HepG2 (cell line): ENCODE measurements at regions not wholly inside any gene's neighbourhood (a gene's known extent, or its start where the extent isn't known, plus 50 kb on each side); places are given as distances from the start of the nearest gene placed in this dataset.

Experiments used
- ATAC-seq: fragments of 200-7000 bp; cut with Tn5 transposase; 3 replicates; pipeline ENCODE4 v1.9.1; 2020; ENCODE audit warnings: mild to moderate bottlenecking, moderate library complexity
- BruUV-seq: library from RNA; stranded (reverse); fragments of 400-500 nt; replicated peaks from 2 replicates; lab custom pipeline; 2021; lab: Mats Ljungman, UMichigan
- CTCF ChIA-PET: fragments of 300-600 bp; formaldehyde crosslinking; extraction: SDS; loops from one replicate; lab custom pipeline; 2021; ENCODE audit warnings: low total read pairs, inconsistent platforms, low intra/inter-chr PET ratio; lab: Yijun Ruan, JAX
- POLR2A ChIA-PET: fragments of 350-600 bp; sonication (Branson Sonifier 250); formaldehyde crosslinking; loops from one replicate; lab custom pipeline; 2020; ENCODE audit warnings: antibody characterized with exemption, inconsistent platforms; lab: Yijun Ruan, JAX
- DNase-seq: peaks from one replicate; pipeline ENCODE4 v3.0.0-alpha.2; 2015; ENCODE audit warnings: low spot score
- FAIRE-seq: peaks from 3 replicates; lab custom pipeline; 2011; peaks lifted over from hg19 to GRCh38; lab: Jason Lieb, UNC
- H2AFZ ChIP-seq: one replicate; pipeline ENCODE4 v1.6.1; 2011; ENCODE audit warnings: low read length, inconsistent platforms
- H3K27ac ChIP-seq: fragments of 300-600 bp; 3 replicates; pipeline ENCODE4 v1.8.0; 2011; ENCODE audit warnings: mixed run types, mild to moderate bottlenecking, mixed read lengths, low read length, inconsistent platforms; ENCODE audit not compliant: insufficient read depth; ENCODE audit errors: extremely low read length
- H3K27me3 ChIP-seq, 2 experiments: fragments of 200-600 bp in 1 of 2; 2 replicates in 1 of 2; 3 replicates in 1 of 2; pipeline versions ENCODE4 v1.6.0 to v1.8.0; 2011; ENCODE audit warnings: low read length in 2 of 2, mild to moderate bottlenecking in 2 of 2, moderate library complexity in 2 of 2, inconsistent platforms in 1 of 2; ENCODE audit not compliant: insufficient read depth in 2 of 2, control insufficient read depth in 1 of 2
- H3K36me3 ChIP-seq, 2 experiments: fragments of 200-600 bp in 1 of 2; replicated peaks in 1 of 2; 2 replicates in 1 of 2; 3 replicates in 1 of 2; pipeline versions ENCODE4 v1.5.1 to v1.8.0; 2011; ENCODE audit warnings: low read length in 2 of 2, inconsistent platforms in 1 of 2; ENCODE audit not compliant: insufficient read depth in 2 of 2, control insufficient read depth in 1 of 2
- H3K4me1 ChIP-seq: 2 replicates; pipeline ENCODE4 v1.5.1; 2012; ENCODE audit warnings: low read length, inconsistent platforms; ENCODE audit not compliant: insufficient read depth
- H3K4me2 ChIP-seq: 2 replicates; pipeline ENCODE4 v1.6.0; 2011; ENCODE audit warnings: low read depth, low read length, inconsistent platforms
- H3K4me3 ChIP-seq, 3 experiments: fragments of 200-600 bp in 1 of 3; sonication (generic), shearing (Covaris generic) in 1 of 3; replicated peaks in 1 of 3; 2 replicates each; pipeline ENCODE4 v1.5.1; 2011 to 2016; ENCODE audit warnings: low read length in 3 of 3, inconsistent platforms in 2 of 3, low read depth in 2 of 3, mild to moderate bottlenecking in 2 of 3, control low read depth in 1 of 3, mixed read lengths in 1 of 3; ENCODE audit not compliant: insufficient read depth in 1 of 3
- H3K79me2 ChIP-seq: one replicate; pipeline ENCODE4 v1.6.1; 2011; ENCODE audit warnings: low read length, inconsistent platforms; ENCODE audit not compliant: insufficient read depth
- H3K9ac ChIP-seq: 2 replicates; pipeline ENCODE4 v1.6.0; 2011; ENCODE audit warnings: mild to moderate bottlenecking, low read depth, low read length, inconsistent platforms; ENCODE audit not compliant: insufficient read depth
- H3K9me3 ChIP-seq: 2 replicates; pipeline ENCODE4 v1.5.1; 2012; ENCODE audit warnings: mild to moderate bottlenecking, low read length
- H4K20me1 ChIP-seq: 2 replicates; pipeline ENCODE4 v1.6.0; 2011; ENCODE audit warnings: inconsistent platforms, mild to moderate bottlenecking, low read length, moderate library complexity; ENCODE audit not compliant: insufficient read depth
- KDM1A ChIP-seq: IDR thresholded peaks from 2 replicates; pipeline ENCODE4 v1.6.1; 2016; ENCODE audit warnings: missing compliant biosample characterization
- MAFK ChIP-seq, 2 experiments: IDR thresholded peaks in 1 of 2; conservative IDR thresholded peaks in 1 of 2; 2 replicates each; pipeline ENCODE4 v1.6.1; 2011; ENCODE audit warnings: improper control_type of control experiment in 2 of 2, low read length in 2 of 2
- NFE2L2 ChIP-seq: fragments of 150-350 bp; IDR thresholded peaks from 2 replicates; pipeline ENCODE4 v1.6.1; 2014; ENCODE audit warnings: low read length
- PHF20 ChIP-seq: sonication (generic); formaldehyde crosslinking; IDR thresholded peaks from 2 replicates; pipeline ENCODE4 v1.5.0; 2020; ENCODE audit warnings: mild to moderate bottlenecking, missing genetic modification reagents
- ZBTB42 ChIP-seq: sonication (generic); formaldehyde crosslinking; IDR thresholded peaks from 2 replicates; pipeline ENCODE4 v1.5.0; 2020; ENCODE audit warnings: mild to moderate bottlenecking, missing genetic modification reagents
- ZNF337 ChIP-seq: sonication (generic); formaldehyde crosslinking; IDR thresholded peaks from 2 replicates; pipeline ENCODE4 v1.5.1; 2020; ENCODE audit warnings: missing genetic modification reagents, low read depth, mild to moderate bottlenecking, borderline replicate concordance
- ZSCAN20 ChIP-seq: sonication (generic); formaldehyde crosslinking; IDR thresholded peaks from 2 replicates; pipeline ENCODE4 v1.4.0; 2020; ENCODE audit warnings: missing genetic modification reagents, mild to moderate bottlenecking, borderline replicate concordance
- WGBS: methylation state at CpG from one replicate; pipeline ENCODE4 v1.1.6; 2017; ENCODE audit warnings: low lambda C conversion rate; 5-methylcytosine and 5-hydroxymethylcytosine counted together
- in situ Hi-C: cut with HindIII; loops from 2 replicates; pipeline ENCODE4 v1.10.0; 2017; ENCODE audit warnings: low pct_unique_long_range_greater_than_20kb; ENCODE audit not compliant: extremely low pct_ligation_motif_present
- intact Hi-C: fragments of 100-400 bp; cut with micrococcal nuclease; formaldehyde crosslinking; loops from one replicate; pipeline ENCODE4 v1.10.0; 2022; ENCODE audit not compliant: unreplicated experiment
- TF ChIP-seq, protein P1 (sequence below), 2 experiments: fragments of 450-650 bp in 1 of 2; sonication (generic) in 1 of 2; formaldehyde crosslinking; IDR thresholded peaks; 2 replicates each; pipeline versions ENCODE4 v1.5.0 to v1.8.0; 2020 to 2022; ENCODE audit warnings: mild to moderate bottlenecking in 1 of 2, missing genetic modification reagents in 1 of 2
- TF ChIP-seq, protein P2 (sequence below): sonication (generic); formaldehyde crosslinking; IDR thresholded peaks from 2 replicates; pipeline ENCODE4 v1.4.0; 2020; ENCODE audit warnings: missing genetic modification reagents
- TF ChIP-seq, protein P3 (sequence below): sonication (generic); formaldehyde crosslinking; IDR thresholded peaks from 2 replicates; pipeline ENCODE4 v1.5.0; 2020; ENCODE audit warnings: mild to moderate bottlenecking, missing genetic modification reagents

DNA sequence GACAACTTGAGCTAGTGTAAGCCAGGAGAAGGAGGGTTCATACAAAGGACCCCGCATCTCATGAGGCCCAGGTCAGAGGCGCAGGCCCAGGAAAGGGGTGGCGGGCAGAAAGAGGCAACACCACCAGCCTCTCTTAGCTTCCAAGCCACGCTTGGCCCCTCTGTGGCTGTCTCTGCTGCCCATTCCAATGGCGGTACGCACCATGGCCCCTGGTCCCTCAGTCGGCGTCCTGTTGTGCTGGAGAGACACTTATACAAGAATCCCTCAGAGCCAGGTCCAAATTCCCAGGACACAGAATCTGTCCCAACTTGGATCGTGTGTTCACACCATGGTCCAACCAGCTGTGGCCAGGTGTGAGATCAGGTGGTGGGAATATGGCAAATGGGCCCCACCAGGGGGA is 127.0 kb upstream of the CDH4 start (continued):
- TF ChIP-seq KDM1A (CRISPR knock-in tag), result no peak
- TF ChIP-seq, protein P1, sequence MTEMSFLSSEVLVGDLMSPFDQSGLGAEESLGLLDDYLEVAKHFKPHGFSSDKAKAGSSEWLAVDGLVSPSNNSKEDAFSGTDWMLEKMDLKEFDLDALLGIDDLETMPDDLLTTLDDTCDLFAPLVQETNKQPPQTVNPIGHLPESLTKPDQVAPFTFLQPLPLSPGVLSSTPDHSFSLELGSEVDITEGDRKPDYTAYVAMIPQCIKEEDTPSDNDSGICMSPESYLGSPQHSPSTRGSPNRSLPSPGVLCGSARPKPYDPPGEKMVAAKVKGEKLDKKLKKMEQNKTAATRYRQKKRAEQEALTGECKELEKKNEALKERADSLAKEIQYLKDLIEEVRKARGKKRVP (CRISPR knock-in tag; IDR thresholded peaks at IDR 0.05), result no peak
- TF ChIP-seq ZSCAN20, result no peak
- no peak for TF ChIP-seq PHF20 (CRISPR knock-in tag)
- no peak for TF ChIP-seq ZBTB42
- TF ChIP-seq, protein P2, sequence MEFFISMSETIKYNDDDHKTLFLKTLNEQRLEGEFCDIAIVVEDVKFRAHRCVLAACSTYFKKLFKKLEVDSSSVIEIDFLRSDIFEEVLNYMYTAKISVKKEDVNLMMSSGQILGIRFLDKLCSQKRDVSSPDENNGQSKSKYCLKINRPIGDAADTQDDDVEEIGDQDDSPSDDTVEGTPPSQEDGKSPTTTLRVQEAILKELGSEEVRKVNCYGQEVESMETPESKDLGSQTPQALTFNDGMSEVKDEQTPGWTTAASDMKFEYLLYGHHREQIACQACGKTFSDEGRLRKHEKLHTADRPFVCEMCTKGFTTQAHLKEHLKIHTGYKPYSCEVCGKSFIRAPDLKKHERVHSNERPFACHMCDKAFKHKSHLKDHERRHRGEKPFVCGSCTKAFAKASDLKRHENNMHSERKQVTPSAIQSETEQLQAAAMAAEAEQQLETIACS, result no peak
- TF ChIP-seq, all 625 proteins: peak for 0

DNA sequence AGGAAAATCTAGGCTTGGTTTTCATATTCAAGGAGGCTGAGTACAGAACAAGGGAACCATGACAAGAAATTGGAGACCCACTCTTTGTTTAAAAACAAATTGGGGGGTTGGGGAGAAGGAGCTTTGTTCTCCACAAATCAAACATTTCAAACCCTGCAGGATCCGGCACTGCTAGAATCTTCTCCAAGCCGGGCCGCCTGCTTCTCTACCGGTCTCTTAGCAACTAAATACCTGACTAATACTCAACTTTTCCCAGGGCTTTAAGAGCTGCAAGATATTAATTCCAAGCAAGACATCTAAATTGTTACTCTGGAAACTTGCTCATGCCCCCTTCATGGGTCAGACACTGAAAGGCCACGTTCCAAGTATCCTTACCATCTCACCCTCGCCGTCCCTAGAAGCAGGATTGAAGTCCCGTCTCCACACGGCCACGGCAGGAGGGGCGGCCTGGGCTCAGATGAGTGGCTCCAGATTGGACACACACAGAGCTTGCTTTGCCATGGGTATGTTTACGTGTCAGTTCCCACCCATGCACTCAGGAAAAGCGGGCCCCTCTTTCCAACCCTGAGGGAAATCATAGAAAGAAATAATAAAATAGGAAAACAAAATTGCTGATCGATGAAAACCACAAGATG is 126.4 kb upstream of the CDH4 start:
- TF ChIP-seq MAFK (conservative IDR thresholded peaks at IDR 0.05 in 1 of 2, IDR thresholded peaks at IDR 0.05 in 1 of 2; ENCODE audit: low read length in 2 of 2) (peak in 1 of 2 experiments; percentile 18; a peak in 1 of 4 replicates), NFE2L2 (no peak), ZNF337 (CRISPR knock-in tag) (no peak)
- TF ChIP-seq, protein P3, sequence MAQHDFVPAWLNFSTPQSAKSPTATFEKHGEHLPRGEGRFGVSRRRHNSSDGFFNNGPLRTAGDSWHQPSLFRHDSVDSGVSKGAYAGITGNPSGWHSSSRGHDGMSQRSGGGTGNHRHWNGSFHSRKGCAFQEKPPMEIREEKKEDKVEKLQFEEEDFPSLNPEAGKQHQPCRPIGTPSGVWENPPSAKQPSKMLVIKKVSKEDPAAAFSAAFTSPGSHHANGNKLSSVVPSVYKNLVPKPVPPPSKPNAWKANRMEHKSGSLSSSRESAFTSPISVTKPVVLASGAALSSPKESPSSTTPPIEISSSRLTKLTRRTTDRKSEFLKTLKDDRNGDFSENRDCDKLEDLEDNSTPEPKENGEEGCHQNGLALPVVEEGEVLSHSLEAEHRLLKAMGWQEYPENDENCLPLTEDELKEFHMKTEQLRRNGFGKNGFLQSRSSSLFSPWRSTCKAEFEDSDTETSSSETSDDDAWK (CRISPR knock-in tag), result no peak
- 31% methylated on average over 14 of the region's 14 CpGs for WGBS
- Histone ChIP-seq H3K9ac (no peak overlapping the region), H3K36me3 (no peaks in the 10 kb centered on the region), H3K4me1 (no peaks in the 10 kb centered on the region), H3K27ac (no peak overlapping the region), H3K27me3 (peaks cover 1 to 51% of the 10 kb centered on the region in 2 experiments; a peak in 4 of 5 replicates), H3K4me3 (no peak overlapping the region), H2AFZ (no peak overlapping the region), H4K20me1 (no peaks in the 10 kb centered on the region), H3K9me3 (no peaks in the 10 kb centered on the region), H3K4me2 (no peak overlapping the region), H3K79me2 (no peaks in the 10 kb centered on the region)
- POLR2A ChIA-PET, result no interaction called here
- in situ Hi-C loops, result loop anchor here (10.0 kb wide), 1 partner anchor 1071 kb away; no protein-coding TSS in a partner anchor
- FAIRE-seq (no peak), DNase-seq (no peak), ATAC-seq (no peak)
- intact Hi-C loops, result no loop called here
- no TSS peak for BruUV-seq
- CTCF ChIA-PET, result no interaction called here
